ENCODE measurements at regions not wholly inside any gene's neighbourhood (a gene's known extent, or its start where the extent isn't known, plus 50 kb on each side); places are given as distances from the start of the nearest gene placed in this dataset.

DNA sequence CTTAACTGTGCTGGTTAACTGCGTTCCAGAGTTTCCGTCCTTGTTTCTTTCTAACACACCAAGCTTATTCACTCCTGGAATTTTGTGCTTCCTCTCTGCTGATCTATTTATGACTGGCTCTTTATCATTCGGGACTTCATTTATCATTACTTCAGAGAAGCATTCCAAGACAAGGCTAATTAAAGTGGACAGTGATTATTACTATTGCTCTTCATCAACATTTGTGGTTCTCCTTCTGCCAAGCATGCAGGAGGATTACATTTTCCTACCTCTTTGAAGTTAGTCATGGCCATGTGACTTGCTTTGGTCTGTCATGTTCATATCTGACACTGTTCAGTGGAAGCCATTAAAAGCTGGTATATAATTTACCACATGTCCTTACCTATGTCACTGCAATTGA is 172.4 kb upstream of the AGR3 start:
- DNase-seq, result no peak

DNA sequence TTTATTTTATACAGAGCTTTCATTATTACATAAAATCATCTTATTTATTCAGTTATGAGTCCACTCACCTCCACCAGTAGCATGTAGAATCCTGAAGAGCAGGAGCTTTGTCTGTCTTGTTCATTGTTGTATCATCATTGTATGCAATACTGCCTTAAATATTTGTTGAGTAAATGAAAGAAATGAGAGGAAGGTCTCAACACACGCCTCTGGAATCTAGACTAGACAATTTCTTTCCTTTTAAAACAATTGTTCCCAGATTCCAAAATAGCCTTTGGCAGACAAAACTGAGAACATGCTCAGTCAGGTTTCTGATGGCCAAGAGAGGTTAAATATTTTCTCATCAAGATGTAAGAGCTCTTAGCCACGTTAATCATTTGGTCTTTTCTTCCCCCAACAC is 173.1 kb upstream of the AGR3 start:
- no peak for DNase-seq

DNA sequence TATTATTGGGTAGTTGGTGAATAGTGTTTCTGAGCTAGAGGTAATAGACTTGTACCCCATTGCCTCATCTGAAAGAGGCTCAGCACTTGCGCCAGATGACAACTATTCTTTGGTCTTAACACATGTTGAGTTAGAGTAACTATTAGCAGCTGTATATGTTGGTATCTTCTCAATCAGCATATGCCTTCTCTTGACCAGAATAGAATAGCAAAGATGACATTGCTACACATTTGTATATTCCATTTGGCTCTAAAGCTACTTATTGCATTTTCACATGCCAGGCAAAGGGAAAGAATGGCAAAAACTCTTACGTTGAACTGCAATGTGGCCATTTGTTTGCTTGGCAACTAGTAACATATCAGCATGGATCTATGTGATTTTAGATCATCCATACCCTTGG is 173.8 kb upstream of the AGR3 start:
- DNase-seq, result no peak

DNA sequence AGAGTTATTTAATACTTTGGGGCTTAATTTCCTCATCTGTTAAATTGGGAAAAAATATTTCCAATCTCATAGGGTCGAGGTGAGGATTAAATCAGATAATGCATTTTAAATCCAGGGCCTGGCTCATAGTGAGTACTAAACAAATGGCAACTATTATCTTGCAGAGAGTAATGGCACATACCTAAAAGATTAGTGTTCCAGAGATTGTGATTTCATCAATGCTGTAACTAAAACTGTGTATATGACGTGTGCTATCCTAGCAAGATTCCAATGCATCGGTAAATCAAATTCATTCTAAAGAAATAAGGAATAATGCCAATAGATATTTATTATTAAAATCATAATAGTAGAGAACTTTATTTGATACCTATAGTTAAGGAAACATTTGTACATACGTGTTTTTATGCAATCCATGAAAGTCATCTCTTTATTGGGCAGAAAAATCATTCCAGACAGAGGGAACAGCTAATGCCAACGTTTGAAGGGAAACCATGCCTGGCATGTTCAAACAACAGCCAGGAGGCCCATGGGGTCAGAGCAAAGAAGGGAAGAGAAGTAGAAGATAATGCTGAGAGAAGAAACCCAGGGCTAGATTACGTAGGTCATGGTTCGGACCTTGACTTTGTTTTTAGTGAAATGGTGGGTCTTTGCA is 174.8 kb upstream of the AGR3 start:
- DNase-seq, result no peak

DNA sequence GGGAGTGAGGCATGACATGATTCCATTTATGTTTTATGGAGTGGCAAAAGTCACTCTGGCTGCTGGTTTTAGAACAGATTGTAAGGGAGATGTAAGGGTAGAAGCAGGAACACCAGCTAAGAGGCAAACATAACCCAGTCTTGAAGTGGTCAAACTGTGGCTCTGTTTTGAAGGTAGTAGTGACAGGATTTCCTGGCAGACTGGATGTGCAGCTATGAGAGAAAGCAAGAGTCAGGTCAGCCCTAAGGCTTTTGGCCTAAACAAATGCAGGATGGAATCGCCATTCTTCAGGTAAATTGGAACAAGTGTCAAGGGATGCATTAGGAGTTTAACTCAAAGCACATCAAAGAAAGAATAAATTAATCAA is 175.3 kb upstream of the AGR3 start:
- DNase-seq, result no peak

DNA sequence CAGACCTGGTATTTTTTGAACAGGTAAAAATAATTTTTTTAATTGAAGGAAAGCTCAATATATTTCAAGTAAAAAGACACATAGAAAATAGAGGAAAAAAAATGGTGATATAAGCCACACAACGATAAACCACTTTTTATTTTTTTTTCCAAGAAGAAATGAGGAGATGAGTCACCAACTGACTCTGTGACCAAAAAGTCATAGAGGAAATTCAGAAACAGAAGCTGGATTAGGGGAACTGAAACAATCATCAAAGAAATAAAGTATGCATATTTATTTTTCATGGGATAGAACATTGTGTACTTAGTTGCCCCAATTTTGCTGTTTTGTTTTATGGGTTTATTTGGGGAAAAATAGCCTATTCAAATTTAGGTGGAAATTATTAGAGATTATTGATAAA is 176.8 kb upstream of the AGR3 start:
- no peak for DNase-seq

DNA sequence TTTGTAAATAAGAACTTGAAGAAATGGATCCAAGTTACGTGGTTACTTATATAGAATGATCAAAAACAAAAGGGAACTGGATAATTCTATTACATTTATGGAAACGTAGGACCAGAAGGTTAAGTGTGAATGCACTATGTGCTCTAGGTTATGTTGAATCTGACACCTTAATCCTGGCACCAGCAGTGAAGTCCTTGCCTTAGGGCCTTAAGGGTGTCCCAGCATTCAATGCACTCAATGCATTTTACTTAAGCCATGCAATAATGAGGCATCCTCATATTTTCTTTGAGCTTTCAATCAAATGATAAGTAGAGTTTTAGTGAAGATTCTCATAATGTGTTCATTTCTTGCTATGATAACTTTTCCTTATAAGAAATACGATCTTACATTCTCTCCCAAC is 178.3 kb upstream of the AGR3 start:
- no peak for DNase-seq

DNA sequence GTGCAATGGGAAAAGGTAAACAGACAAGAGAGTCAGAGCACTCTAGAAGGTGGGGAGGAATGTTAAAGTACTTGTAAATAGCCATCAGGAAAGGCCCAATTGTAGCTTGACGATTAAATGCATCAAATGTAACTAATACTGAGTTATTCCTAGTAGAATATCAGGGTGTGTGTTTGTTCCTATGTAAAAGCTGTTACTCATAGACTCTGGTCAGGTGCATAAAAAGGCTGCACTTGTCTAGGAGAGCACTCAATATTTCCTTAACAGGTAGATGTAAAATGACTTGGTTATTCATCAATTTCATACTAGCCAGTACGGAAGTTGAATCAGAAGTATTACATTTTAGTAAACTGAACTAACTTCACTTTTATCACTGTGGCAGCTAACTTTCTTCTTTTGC is 179.7 kb upstream of the AGR3 start:
- no peak for DNase-seq

DNA sequence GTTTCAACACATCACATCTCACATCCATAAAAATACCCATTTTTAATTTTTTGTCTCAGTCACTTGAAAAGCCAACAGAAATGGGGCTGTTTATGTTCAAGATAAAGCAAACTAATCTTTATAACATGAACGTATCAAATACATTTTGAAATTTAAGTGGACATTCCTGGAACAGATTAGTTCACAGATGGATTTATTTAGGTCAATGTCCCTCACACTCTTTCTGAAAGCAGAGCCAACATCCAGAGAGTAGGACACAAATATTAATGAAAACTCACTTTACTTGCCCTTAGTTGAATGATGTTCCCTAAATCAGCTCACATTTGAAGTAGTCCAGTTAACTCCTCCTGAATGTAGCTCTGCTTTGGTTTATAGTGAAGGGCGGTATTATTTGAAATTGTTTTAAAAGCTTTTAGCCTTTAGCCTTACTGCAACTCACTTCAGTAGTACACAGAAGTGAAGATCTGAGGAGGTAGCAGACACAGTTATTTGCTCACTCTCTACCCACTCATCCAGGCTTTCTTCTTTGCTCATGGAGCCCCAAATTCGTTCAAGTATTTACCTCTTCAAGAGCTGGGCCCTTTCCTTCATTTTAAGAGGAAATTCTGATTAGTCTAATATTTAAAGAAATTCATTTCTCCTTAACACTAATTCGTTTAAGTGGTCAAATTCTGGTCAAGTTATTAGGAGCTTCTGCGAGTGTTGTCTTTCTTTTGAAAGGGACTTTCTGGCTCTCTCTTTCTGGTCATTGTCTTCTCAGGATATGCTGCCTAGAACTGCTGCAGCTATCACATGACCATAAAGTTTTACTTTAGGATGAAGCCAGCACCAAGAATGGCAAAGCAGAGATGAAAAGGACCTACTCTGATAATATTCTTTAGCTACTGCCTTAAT is 180.6 kb upstream of the AGR3 start:
- no peak for DNase-seq

DNA sequence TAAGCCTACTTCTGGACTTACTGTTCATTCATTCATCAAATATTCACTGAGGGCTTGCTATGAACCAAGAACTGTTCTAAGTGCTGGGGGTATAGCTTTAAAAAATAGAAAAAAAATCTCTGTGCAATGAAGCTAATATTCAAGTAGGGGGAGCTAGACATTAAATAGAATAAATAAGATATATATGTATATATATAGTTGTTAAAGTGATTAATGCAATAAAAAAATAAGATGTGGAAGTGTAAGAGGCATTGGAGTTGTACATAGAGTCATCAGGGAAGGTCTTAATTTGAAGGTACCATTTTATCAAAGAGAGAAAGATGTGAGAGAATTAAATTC is 181.2 kb upstream of the AGR3 start:
- DNase-seq, result no peak

DNA sequence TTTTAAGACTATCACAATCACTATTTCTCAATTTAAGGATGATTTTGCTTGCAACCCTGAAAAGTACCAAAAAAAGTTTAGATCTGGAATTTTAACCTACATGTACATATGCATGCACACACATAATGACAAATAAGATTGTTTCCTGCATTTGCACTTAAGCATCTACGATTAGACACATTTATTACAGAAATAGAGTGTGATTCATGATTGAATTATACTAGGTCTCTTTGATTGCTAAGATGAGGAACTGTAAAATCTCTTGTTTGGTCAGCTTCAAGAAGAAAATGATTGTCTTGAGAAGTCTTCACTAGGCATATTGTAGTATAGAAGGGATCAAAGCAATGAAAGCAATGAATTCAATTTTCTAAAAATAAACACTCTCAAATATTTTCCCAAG is 185.9 kb upstream of the AGR3 start:
- DNase-seq, result no peak

DNA sequence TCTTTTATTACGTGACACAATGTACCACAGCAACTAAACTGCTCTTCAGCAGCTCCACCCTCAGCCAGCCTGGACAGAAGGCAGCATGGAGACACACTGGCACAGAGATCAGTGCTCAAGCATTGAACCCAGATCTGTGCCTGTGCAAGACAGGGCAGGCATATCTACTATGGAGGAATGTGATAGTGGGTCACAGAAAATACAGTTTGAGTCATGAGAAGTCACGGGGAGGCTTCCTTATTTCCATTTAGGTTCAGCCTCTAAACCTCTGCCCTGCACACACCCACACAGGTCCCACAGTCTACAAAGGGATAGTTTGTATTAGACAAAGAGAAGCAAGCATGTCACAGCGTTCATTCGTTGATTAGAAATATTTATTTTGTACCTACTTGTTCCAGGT is 187.4 kb upstream of the AGR3 start:
- DNase-seq, result no peak

DNA sequence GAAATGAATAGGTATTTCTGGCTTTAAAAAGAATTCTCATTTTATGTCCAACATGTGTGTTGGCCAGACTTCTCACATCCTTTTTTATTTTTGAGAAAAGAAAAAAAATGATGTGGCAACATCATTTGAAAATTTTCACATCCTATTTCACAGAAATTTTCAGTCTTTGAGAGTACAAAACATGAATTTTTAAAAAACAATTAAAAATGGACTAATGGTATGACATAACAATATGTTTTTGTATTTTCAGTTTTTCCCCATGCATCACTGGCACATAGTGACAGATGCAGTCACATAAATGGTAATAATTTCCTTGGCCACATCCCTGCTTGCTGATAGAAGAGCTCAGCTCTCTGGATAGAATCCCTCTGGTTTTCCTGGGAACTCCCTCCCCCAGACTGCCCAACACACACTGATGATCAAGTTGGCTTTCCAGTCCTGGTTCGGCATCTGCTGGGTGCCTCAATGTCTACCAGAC is 188.5 kb upstream of the AGR3 start:
- DNase-seq, result no peak

DNA sequence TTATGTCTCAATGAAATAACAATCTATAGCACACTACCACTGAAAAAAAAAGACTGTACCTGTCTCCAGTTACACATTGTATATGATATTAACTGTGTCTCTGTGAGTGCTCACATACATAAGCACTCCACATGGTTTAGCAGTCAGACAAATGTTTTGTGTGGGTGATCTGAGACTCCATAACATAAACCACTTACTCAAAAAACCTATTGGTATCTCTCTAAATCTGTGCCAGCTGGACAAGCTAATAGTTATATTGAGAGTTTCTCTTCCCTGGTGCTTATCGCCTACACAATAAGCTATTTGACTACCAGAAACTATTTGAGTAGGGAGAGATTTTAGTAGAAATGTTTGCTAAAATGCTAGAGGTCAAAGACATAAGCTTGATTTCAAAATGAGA is 190.1 kb upstream of the AGR3 start:
- DNase-seq, result no peak

DNA sequence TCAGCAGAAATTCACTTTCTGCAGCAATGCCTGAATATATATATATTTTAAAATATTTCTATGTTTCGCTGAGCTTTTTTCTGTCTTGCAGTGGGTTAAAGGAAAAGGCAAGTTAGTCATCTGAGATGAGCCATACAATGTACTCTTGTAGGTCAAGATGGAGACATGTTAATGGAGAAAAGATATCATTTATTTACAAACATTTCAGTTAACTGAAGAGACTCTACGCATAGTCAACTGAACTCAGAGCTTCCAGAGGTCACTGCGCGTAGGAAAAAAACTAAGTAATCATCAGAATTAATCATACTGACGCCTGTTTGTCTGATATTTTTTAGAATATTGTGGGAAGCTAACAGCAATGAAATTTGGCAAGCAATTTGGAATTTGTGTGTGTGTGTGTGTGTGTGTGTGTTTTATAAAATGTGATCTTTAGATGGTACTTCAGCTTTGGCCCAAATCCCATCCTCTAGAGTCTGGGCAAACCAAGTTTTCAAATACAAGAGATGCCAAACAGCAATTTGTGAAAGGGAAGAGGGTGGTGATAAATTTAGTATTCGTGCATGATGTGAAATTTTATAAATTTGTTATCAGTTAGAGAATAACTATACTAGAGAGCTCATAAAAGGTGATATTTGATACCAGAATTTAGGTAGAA is 193.9 kb upstream of the AGR3 start:
- no peak for DNase-seq

DNA sequence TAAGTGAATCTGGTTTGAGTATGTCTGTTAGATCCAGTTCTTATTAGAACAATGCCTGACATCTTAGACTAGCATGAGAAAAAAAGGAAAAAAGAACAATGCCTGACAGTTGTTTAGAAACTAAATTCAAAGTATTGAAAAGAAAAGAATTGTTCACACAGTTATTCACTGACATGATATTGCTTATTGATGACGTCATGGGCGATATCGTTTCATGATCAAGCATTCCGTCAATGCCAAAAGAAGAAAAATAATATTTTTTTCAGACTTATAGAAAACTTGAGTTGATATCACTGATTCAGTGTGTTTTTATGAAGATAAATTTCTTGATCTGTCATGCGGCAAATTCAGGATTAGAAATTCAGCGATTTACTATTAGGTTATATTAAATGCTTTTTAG is 196.5 kb upstream of the AGR3 start:
- DNase-seq, result no peak

DNA sequence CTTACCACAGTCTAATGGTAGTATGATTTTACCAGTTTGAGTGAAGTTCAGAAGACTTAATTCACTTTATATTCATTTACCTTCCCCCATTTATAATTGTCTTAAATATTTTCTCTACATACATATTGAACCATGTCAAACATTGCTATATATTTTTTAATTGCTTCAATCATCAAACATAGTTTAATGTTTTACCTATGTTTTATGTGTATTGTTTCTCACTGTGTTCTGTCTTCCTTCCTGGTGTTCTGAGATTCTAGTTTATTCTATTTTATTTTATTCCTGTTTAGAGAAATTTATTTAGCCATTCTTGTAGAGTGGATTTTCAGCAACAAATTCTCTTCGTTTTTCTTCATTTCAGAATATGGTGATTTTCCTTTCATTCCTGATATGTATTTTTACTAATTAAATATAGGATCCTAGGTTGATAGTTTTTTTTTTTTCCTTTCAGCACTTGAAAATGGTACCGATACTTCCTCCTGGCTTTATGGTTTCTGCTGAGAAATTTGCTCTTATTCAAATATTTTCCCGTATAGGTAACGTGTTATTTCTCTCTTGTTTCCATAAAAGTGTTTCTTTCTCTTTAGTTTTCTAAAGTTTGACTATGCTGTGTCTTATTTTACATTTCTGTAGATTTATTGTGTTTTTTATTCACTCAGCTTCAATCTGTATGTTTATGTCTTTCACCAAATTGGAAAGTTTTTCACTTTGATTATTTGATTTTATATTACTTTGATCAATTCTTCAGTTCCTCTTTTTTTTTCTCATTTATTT is 201.8 kb upstream of the AGR3 start:
- DNase-seq, result no peak

DNA sequence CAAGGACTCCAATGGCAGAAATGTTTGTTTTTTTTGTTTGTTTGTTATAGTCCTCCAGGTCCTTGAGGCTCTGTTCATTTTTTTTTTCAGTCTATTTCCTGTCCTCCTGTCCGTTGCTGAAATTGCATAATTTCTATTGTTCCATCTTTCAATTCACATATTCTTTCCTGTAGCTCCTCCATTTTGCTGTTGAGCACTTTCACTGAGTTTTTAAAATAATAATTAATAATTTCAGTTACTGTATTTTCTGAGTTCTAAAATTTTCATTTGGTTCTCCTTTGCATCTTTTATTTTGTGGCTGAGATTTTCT is 202.3 kb upstream of the AGR3 start:
- no peak for DNase-seq

DNA sequence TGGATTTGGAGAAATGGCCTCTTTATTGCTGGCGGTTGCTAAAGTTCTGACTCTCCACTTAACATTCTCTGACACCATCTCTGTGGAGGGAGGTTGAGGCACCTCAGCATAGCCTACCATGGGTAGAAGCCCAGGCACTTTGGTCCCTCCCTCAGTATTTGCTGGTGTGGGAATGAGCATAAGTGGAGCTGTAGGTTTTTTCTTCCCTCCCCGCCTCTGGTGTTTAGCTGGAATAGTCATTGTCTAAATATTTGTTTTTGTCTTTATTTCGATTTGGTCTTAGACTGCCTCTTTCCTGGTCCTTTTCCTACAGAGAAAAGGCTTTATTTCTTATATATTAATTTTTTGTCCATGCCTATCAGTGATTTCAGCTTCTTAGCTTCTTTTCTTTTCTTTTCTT is 203.4 kb upstream of the AGR3 start:
- no peak for DNase-seq

DNA sequence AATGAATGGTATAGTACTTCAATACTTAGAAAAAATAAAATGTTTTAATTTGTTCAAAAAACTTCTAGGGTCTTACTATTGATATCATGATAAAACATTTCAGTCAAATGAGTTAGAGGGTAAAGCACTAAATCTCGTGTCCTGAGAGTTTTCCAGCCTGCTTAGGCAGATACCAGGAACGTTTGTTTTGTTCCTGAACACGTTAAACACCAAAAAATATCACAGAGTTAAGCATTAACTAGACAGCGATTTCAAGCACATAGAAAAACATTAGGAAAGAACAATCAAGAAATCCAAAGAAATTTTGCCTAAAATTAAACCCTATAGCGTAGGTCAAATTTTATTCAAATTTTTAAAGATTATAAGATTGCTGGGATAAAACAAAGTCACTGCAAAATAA is 204.6 kb upstream of the AGR3 start:
- no peak for DNase-seq

DNA sequence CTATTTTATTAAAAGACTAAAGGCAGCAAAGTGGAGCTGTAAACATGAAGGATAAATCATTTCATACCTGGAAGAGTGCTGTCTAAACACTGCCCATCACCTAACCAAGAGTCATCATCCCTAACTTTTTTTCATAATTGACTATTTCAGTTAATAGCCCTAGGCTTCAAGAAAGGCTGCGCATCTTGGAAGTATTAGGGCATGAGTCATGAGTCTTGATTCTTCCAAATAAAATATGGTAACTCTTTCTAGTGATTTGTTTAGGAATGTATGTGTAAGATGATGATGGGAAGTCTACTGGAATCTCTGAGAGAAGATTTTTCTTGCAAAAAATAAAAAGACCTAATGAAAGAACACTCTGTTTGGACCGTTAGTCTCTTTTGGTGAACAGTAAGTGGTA is 207.7 kb upstream of the AHR start:
- DNase-seq, result no peak

DNA sequence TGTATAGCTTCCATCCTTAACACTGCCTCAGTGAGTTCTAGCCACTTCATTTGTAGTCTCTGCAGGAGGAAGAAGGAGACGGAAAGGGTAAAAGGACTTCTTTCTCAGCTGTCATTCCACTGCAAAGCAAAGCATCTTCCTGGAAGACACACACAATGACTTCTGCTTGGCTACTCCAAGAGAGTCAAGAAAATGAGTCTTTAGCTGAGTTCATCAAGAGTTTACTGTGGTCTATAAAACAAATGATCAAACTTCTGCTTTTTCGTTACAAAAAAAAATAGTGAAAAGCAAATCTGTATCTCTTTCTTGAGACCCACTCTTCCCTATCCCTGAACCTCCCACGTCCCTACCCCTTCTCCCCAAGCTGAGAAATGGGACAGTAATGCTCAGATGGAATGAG is 205.0 kb upstream of the AHR start:
- no peak for DNase-seq

DNA sequence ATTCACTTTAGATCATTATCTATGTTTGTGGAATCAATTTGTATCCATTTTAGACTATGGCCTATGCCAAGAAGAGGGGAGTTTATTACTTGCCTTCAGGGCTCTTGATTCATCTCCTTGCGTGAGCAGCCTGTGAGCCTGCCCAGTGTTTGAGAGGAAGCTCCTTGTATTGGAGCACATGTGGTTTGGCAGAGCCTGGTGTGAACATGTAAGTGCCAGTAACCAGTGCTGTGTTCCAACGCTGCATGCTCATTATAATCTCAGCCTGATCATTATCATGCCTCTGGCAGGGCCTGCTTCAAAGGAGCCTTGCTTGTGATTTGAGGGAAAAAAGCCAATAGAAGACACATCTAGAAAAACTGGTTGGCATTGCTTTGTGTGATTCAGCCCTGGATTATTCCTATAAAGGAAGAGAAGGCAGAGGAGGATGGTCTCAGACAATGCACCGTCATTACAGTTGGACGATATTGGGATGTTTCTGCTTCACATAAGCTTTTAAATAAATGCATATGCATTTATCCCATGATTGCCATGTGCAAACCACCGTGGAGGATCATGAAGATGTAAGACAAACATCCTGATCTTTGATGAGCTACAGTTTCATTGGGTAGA is 203.4 kb upstream of the AHR start:
- no peak for DNase-seq
